Activated CD4-positive, alpha-beta T cell treated with anti-CD3 and anti-CD28 coated beads for 4 hours (primary cell): ENCODE measurements at regions not wholly inside any gene's neighbourhood (a gene's known extent, or its start where the extent isn't known, plus 50 kb on each side); places are given as distances from the start of the nearest gene placed in this dataset.
"Not testable (repeated sequence)": the region's sequence is repeated elsewhere in the genome, so short reads cannot be mapped to it uniquely, and the experiment has no call there.

Experiments
- DNase-seq, 2 donors: peaks; one replicate each; pipeline ENCODE4 v3.0.0-alpha.2; 2020

DNA sequence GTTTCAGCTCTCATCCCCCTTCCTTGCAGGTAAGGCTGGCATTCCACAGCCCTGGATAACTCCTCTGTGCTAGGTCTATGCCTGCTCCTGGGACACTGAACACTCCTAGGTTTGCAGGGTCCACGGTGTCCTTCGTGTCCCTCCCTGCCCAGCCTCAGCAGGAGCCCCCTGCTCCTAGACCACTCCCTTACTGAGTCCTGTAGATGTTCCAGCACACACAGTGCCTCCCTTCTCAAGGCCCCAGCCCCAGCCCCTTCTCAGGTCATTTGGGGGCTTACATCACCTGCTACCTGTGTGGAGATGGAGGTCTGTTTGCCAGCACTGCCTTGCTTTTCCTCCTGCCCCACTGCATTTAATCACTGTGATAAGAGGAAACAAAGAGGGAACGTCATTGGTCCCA is 146.4 kb upstream of the TNP1 start:
- no peak for DNase-seq

DNA sequence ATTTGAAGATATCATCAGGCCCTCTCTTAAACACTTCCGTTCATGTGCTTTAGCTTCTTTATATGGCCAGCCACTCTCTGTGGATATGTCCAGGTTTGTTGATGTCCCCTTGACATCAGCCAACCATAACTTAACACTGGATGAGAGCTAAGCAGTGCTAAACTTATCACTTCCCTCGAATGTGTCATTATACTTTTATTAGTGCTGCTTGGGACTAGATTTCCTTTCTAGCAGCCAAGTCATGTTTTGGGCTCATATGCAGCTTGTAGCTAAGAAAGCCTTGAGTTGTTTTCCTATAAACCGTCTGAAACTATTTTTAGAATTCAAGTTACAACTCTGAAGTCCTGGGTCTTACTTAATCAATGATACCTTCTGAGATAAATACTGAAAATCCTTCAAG is 144.8 kb upstream of the TNP1 start:
- no peak for DNase-seq

DNA sequence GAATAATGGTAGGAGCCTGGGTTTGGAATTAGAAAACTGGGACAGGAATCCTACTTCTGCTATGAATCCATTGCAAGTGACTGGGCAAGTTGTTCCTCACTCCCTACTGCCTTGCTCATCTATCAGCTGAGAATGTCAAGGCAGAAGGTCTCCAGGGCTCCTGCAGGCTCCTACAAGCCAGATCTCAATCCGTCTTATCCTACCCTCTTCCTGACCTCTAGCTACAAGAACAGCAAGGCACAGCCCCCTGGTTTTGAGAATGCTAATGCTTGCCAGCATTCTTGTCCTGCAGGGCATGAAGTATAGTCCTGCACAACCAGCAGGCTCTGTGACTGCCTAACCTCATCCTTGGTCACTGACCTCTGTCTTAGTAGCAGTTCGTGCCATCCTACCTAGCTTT is 141.9 kb upstream of the TNP1 start:
- DNase-seq, result no peak

- no peak for DNase-seq
Measured at GRCh38 chr2:217000406-217000805, 140.5 kb upstream of the TNP1 start.

- no peak for DNase-seq
Measured at GRCh38 chr2:216996279-216996845, 136.5 kb upstream of the TNP1 start.

- DNase-seq, result no peak
Measured at GRCh38 chr2:216994353-216994854, 134.5 kb upstream of the TNP1 start.

- DNase-seq, result no peak
Measured at GRCh38 chr2:216992056-216992675, 132.3 kb upstream of the TNP1 start.

- DNase-seq, result no peak
Measured at GRCh38 chr2:216991563-216991962, 131.7 kb upstream of the TNP1 start.

GRCh38 chr2:216989340-216990129 is 129.7 kb upstream of the TNP1 start:
- no peak for DNase-seq

GRCh38 chr2:216987252-216987821 is 127.5 kb upstream of the TNP1 start:
- DNase-seq, result no peak

- no peak for DNase-seq
Measured at GRCh38 chr2:216985658-216986141, 125.8 kb upstream of the TNP1 start.

DNA sequence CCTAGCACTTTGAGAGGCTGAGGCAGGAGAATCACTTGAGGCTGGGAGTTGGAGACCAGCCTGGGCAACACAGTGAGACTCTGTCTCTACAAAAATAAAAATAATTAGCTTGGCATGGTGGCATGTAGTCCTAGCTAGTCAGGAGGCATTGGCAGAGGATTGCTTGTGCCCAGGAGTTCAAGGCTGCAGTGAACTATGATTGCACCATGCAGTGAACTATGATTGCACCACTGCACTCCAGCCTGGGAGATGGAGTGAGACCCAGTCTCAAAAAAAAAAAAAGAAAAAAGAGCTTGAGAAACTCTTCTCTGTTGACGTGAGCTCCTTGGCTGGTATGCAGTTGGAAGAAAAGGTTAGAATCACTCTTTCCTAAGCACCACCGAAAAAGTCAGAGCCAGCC is 125.1 kb upstream of the TNP1 start:
- no peak for DNase-seq

GRCh38 chr2:216981951-216982350 is 122.1 kb upstream of the TNP1 start:
- DNase-seq, result not testable (repeated sequence)

DNA sequence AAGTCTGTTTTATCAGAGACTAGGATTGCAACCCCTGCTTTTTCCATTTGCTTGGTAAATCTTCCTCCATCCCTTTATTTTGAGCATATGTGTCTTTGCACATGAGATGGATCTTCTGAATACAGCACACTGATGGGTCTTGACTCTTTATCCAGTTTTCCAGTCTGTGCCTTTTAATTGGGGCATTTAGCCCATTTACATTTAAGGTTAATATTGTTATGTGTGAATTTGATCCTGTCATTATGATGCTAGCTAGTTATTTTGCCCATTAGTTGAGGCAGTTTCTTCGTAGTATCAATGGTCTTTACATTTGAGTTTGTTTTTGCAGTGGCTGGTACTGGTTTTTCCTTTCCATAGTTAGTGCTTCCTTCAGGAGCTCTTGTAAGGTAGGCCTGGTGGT is 120.6 kb upstream of the TNP1 start:
- DNase-seq, result not testable (repeated sequence)

DNA sequence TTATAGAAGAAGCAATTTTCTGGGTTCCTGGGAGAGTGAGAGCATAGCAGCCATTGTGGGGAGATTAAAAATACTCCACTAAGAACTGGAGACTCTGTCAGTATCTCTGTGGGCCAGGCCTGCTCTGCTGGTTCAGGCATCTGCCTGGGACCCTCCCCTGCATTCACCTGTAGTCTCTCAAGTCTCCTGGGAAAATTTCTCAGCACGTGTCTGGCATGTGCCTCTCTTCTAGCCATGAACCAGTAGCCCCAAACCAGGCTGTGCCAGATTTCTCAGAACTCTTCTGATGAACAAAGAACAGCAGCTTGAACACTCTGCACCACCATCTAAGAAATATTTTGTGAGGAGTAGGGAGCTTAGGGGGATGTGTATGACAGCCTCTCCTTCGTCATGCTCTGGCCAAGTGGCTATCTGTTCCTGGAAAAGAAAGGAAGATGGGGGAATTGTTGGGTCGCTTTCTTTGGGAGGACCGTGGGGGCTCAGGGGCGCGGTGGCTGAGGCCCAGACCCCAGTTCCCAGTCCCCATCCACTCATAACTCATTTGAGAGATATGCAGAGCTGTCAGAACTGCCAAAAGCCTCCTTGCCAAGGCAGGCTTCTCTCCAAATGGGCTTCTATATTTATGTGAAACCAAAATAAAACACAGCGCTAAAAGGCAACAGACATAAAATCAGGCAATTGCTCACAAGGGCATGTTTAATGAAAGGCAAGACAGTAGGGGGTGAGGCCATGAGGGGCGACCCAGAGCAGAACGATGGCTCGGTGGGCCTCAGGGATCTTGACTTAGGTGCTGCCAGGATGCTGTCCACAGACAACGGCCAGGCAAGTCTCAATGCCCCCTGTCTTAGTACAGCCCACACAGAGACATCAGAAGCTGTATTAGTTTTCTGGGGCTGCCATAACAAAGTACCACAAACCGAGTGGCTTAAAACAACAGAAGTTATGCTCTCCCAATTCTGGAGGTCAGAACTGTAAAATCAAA is 114.7 kb upstream of the TNP1 start:
- DNase-seq, result no peak

GRCh38 chr2:216971593-216971992 is 111.7 kb upstream of the TNP1 start:
- no peak for DNase-seq

DNA sequence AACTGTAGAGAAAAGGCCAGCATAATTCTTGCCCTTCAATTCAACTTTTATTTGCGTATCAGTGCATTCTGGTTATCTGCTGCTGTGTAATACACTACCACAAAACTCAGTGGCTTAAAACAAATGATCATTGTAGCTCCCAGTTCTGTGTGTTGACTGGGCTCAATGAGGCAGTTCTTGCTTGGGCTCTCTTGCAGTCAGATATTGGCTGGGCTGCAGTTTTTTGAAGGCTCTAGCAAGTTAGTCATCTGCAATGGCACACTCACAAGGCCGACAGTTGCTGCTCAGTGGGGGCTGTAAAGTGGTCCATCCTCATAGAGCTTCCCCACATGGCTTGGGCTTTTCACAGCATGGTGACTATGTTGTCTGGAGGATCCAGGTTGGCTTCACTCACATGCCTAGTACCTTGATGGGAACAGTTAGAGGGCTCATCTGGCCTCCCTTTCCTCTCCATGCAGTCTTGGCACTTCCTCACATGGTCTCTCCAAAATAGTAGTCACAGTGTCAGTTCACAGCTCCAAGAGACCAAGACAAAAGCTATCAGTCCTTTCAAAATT is 110.6 kb upstream of the TNP1 start:
- DNase-seq, result no peak

GRCh38 chr2:216967889-216968288 is 108.0 kb upstream of the TNP1 start:
- DNase-seq, result no peak

- DNase-seq, result no peak
Measured at GRCh38 chr2:216960671-216961268, 100.9 kb upstream of the TNP1 start.

GRCh38 chr2:216959433-216959832 is 99.6 kb upstream of the TNP1 start:
- no peak for DNase-seq

DNA sequence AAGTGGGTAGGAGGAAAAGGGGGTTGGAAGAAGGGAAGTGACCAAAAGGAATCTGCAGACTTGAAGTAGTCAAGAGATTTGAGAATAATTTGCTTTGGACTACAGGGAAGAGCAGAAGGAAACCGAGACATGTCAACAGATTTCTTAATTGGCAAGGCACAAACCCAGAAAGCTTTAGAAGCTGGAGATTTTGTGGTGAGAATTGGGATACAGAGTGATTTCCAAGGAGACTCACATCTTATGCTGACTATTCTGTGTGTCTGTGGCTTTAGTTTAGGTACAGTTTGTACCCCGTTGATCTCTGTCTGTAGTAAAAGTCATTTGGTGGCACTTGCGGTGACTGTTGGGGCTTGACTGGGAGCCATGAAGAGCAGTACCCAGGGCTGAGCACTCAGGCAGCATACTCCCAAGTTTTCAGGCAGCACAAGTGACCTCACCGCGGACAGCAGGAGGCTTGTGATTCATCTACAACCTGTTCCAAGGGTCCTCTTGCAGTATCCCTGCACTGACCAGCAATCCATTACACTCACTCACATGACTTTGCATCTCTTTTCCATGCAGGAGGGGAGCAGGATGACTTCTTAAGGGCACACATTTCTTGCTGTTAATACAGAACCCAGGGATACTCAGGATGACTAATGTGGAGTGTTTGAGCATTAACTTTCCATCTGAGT is 97.1 kb upstream of the TNP1 start:
- no peak for DNase-seq
